H1 (cell line): ENCODE measurements at regions not wholly inside any gene's neighbourhood (a gene's known extent, or its start where the extent isn't known, plus 50 kb on each side); places are given as distances from the start of the nearest gene placed in this dataset.

Experiments
- CREB1 ChIP-seq: IDR thresholded peaks from 2 replicates; pipeline ENCODE4 v1.6.1; 2012; ENCODE audit warnings: inconsistent platforms
- EP300 ChIP-seq, 2 experiments: IDR thresholded peaks; 1 replicate in 1 of 2; 2 replicates in 1 of 2; pipeline ENCODE4 v1.6.1; 2011 to 2012; ENCODE audit warnings: low read depth in 2 of 2, low read length in 2 of 2, mild to moderate bottlenecking in 2 of 2, borderline replicate concordance in 1 of 2, inconsistent platforms in 1 of 2, moderate library complexity in 1 of 2
- KDM1A ChIP-seq: fragments of 200-600, 300-600 bp; sonication (generic); IDR thresholded peaks from 2 replicates; pipeline ENCODE4 v1.7.1; 2016; ENCODE audit warnings: mild to moderate bottlenecking, low read length, borderline replicate concordance
- SP2 ChIP-seq: IDR thresholded peaks from 2 replicates; pipeline ENCODE4 v1.6.1; 2012; ENCODE audit warnings: mild to moderate bottlenecking, low read length, inconsistent platforms
- ZNF274 ChIP-seq: IDR thresholded peaks from 2 replicates; pipeline ENCODE4 v1.7.0; 2012; ENCODE audit warnings: low read length, borderline replicate concordance; ENCODE audit errors: extremely low read depth
- TF ChIP-seq, protein P1 (sequence below), 3 experiments: IDR thresholded peaks; 1 replicate in 2 of 3; 2 replicates in 1 of 3; pipeline versions ENCODE4 v1.5.1 to v1.6.1; 2011; ENCODE audit warnings: low read length in 3 of 3, mild to moderate bottlenecking in 3 of 3, inconsistent platforms in 2 of 3, low read depth in 1 of 3, moderate library complexity in 1 of 3; ENCODE audit not compliant: insufficient read depth in 1 of 3; ENCODE audit errors: control extremely low read depth in 1 of 3

DNA sequence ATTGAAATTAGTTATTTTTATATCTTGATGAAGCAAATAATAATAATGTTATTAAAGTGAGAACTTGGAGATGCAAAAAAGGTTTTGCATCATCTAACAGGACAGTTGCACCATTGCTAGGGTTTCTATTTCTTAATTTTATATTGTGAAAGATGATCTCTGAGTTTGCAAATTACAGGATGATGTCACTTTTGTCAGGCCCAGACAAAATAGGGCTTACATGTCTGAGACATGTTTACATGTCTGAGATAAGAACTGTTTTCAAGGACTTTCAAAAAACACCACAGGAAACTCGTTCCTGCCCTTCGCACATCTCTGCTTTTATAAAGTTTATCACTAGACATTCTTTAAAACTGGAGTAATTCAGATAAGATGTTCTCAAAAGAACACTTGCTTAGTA lies 1075.8 kb upstream of the MANEA start:
- TF ChIP-seq, protein P1, sequence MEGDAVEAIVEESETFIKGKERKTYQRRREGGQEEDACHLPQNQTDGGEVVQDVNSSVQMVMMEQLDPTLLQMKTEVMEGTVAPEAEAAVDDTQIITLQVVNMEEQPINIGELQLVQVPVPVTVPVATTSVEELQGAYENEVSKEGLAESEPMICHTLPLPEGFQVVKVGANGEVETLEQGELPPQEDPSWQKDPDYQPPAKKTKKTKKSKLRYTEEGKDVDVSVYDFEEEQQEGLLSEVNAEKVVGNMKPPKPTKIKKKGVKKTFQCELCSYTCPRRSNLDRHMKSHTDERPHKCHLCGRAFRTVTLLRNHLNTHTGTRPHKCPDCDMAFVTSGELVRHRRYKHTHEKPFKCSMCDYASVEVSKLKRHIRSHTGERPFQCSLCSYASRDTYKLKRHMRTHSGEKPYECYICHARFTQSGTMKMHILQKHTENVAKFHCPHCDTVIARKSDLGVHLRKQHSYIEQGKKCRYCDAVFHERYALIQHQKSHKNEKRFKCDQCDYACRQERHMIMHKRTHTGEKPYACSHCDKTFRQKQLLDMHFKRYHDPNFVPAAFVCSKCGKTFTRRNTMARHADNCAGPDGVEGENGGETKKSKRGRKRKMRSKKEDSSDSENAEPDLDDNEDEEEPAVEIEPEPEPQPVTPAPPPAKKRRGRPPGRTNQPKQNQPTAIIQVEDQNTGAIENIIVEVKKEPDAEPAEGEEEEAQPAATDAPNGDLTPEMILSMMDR (IDR thresholded peaks at IDR 0.05; ENCODE audit: control extremely low read depth in 1 of 3, insufficient read depth in 1 of 3, low read depth in 1 of 3, low read length in 3 of 3) = no peak
- TF ChIP-seq CREB1 (no peak), KDM1A (no peak), ZNF274 (no peak), EP300 (IDR thresholded peaks at IDR 0.05; ENCODE audit: borderline replicate concordance in 1 of 2, low read depth in 2 of 2, low read length in 2 of 2) (no peak), SP2 (no peak)
